ENCODE measurements at regions not wholly inside any gene's neighbourhood (a gene's known extent, or its start where the extent isn't known, plus 50 kb on each side); places are given as distances from the start of the nearest gene placed in this dataset.

DNA sequence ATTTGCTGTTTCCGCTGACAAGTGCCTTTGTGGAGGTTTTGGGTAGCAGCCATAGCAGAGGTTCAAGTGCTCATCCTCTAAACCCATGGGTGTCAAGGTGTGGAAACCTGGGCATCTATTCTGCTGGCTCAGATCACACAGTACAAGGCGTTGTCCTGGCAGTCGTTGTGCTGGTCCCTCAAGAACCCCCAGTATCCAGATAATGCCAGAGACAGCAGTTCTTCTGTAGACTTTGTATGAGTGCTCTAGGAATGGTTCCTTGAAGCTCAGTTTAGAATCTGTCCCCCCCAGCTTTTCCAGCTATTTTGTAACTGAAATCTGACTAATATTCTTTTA is 655.7 kb upstream of the MAP3K7 start (continued):
- TF ChIP-seq, protein P1, sequence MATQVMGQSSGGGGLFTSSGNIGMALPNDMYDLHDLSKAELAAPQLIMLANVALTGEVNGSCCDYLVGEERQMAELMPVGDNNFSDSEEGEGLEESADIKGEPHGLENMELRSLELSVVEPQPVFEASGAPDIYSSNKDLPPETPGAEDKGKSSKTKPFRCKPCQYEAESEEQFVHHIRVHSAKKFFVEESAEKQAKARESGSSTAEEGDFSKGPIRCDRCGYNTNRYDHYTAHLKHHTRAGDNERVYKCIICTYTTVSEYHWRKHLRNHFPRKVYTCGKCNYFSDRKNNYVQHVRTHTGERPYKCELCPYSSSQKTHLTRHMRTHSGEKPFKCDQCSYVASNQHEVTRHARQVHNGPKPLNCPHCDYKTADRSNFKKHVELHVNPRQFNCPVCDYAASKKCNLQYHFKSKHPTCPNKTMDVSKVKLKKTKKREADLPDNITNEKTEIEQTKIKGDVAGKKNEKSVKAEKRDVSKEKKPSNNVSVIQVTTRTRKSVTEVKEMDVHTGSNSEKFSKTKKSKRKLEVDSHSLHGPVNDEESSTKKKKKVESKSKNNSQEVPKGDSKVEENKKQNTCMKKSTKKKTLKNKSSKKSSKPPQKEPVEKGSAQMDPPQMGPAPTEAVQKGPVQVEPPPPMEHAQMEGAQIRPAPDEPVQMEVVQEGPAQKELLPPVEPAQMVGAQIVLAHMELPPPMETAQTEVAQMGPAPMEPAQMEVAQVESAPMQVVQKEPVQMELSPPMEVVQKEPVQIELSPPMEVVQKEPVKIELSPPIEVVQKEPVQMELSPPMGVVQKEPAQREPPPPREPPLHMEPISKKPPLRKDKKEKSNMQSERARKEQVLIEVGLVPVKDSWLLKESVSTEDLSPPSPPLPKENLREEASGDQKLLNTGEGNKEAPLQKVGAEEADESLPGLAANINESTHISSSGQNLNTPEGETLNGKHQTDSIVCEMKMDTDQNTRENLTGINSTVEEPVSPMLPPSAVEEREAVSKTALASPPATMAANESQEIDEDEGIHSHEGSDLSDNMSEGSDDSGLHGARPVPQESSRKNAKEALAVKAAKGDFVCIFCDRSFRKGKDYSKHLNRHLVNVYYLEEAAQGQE (IDR thresholded peaks at IDR 0.05): no peak
- no peak for TF ChIP-seq FOXA2 (IDR thresholded peaks at IDR 0.05)
- no peak for TF ChIP-seq HNF4G (IDR thresholded peaks at IDR 0.05)

DNA sequence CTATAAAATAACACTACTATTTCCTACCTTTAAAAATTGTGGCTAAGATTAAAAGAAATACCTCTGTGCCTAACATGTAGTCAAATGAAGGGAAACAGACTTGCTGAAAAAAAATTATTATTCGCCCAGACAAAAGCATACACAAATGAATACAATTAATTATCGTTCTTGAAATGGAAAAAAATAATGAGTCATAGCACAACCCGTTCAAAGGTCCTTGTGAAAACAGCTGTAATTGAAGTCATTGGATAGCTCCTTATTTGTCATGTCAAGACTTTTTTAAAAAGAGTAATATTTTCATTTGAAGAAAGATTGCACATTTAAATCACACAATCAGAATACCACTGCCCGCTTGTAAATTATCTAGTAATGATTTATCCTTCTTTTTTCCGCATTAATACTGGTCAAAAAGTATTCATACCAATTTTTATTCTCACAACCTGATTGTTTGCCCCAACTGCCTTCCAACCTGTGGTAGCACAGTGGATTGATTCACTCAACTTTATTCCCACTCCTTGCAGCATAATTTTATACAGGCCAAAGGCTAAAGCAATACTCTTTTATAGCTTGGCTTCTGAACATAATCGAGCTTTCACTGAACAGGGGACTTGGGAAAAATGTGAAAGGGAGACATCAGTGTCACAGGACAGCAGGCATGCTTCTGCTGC is 655.2 kb upstream of the MAP3K7 start:
- no peak for DNase-seq (ENCODE audit: low spot score)
- 62% methylated on average over 6 of the region's 6 CpGs for WGBS
- Histone ChIP-seq H3K27me3 (ENCODE audit: control insufficient read depth in 4 of 4, insufficient read depth in 4 of 4, low read length in 3 of 4) (no peaks in the 10 kb centered on the region), H3K36me3 (ENCODE audit: control insufficient read depth in 4 of 4, insufficient read depth in 3 of 4, low read depth in 1 of 4, low read length in 3 of 4) (no peaks in the 10 kb centered on the region), H3K9ac (ENCODE audit: low read depth in 1 of 2, low read length in 2 of 2) (no peak overlapping the region), H3K4me3 (ENCODE audit: low read depth in 1 of 3, low read length in 3 of 3) (no peak overlapping the region), H3K9me3 (ENCODE audit: control insufficient read depth in 4 of 4, low read length in 3 of 4) (no peaks in the 10 kb centered on the region), H3K27ac (ENCODE audit: low read depth in 1 of 2, low read length in 2 of 2) (no peak overlapping the region), H3K4me1 (ENCODE audit: control insufficient read depth in 4 of 4, insufficient read depth in 4 of 4, low read length in 3 of 4) (no peaks in the 10 kb centered on the region)
- no peak for TF ChIP-seq RAD21 (IDR thresholded peaks at IDR 0.05)
- TF ChIP-seq FOXA2 (IDR thresholded peaks at IDR 0.05): no peak
- no peak for TF ChIP-seq YY1 (IDR thresholded peaks at IDR 0.05)
- TF ChIP-seq, protein P2, sequence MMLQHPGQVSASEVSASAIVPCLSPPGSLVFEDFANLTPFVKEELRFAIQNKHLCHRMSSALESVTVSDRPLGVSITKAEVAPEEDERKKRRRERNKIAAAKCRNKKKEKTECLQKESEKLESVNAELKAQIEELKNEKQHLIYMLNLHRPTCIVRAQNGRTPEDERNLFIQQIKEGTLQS (IDR thresholded peaks at IDR 0.05): no peak
- TF ChIP-seq HNF4G (IDR thresholded peaks at IDR 0.05): no peak
- TF ChIP-seq, protein P3, sequence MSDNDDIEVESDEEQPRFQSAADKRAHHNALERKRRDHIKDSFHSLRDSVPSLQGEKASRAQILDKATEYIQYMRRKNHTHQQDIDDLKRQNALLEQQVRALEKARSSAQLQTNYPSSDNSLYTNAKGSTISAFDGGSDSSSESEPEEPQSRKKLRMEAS (IDR thresholded peaks at IDR 0.05): no peak
- no peak for TF ChIP-seq TAF1 (conservative IDR thresholded peaks at IDR 0.05)
- TF ChIP-seq NR2F2 (IDR thresholded peaks at IDR 0.05): no peak
- TF ChIP-seq, protein P4, sequence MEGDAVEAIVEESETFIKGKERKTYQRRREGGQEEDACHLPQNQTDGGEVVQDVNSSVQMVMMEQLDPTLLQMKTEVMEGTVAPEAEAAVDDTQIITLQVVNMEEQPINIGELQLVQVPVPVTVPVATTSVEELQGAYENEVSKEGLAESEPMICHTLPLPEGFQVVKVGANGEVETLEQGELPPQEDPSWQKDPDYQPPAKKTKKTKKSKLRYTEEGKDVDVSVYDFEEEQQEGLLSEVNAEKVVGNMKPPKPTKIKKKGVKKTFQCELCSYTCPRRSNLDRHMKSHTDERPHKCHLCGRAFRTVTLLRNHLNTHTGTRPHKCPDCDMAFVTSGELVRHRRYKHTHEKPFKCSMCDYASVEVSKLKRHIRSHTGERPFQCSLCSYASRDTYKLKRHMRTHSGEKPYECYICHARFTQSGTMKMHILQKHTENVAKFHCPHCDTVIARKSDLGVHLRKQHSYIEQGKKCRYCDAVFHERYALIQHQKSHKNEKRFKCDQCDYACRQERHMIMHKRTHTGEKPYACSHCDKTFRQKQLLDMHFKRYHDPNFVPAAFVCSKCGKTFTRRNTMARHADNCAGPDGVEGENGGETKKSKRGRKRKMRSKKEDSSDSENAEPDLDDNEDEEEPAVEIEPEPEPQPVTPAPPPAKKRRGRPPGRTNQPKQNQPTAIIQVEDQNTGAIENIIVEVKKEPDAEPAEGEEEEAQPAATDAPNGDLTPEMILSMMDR (IDR thresholded peaks at IDR 0.05; ENCODE audit: low read depth, low read length, missing input control): no peak
- TF ChIP-seq SP1 (IDR thresholded peaks at IDR 0.05): no peak
- TF ChIP-seq, protein P5, sequence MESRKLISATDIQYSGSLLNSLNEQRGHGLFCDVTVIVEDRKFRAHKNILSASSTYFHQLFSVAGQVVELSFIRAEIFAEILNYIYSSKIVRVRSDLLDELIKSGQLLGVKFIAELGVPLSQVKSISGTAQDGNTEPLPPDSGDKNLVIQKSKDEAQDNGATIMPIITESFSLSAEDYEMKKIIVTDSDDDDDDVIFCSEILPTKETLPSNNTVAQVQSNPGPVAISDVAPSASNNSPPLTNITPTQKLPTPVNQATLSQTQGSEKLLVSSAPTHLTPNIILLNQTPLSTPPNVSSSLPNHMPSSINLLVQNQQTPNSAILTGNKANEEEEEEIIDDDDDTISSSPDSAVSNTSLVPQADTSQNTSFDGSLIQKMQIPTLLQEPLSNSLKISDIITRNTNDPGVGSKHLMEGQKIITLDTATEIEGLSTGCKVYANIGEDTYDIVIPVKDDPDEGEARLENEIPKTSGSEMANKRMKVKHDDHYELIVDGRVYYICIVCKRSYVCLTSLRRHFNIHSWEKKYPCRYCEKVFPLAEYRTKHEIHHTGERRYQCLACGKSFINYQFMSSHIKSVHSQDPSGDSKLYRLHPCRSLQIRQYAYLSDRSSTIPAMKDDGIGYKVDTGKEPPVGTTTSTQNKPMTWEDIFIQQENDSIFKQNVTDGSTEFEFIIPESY (IDR thresholded peaks at IDR 0.05): no peak
- TF ChIP-seq EGR1 (IDR thresholded peaks at IDR 0.05; ENCODE audit: low read depth in 2 of 2): no peak
- no peak for TF ChIP-seq JUND (IDR thresholded peaks at IDR 0.05)
- no peak for TF ChIP-seq RXRA (IDR thresholded peaks at IDR 0.05)

Data from liver (tissue), 8 donors.